DOHH2 (cell line): ENCODE measurements at regions not wholly inside any gene's neighbourhood (a gene's known extent, or its start where the extent isn't known, plus 50 kb on each side); places are given as distances from the start of the nearest gene placed in this dataset.

Source experiments
- H3F3A ChIP-seq: fragments of 200-600 bp; sonication (generic), shearing (Covaris generic); 2 replicates; pipeline ENCODE4 v1.6.0; 2016; ENCODE audit warnings: antibody characterized with exemption, mild to moderate bottlenecking; ENCODE audit not compliant: control insufficient read depth, insufficient read depth
- H3K27ac ChIP-seq: fragments of 200-600 bp; sonication (generic); 2 replicates; pipeline ENCODE4 v1.5.1; 2014; ENCODE audit warnings: low read depth, mild to moderate bottlenecking, low read length, moderate library complexity
- H3K27me3 ChIP-seq: fragments of 200-600 bp; sonication (generic); 2 replicates; pipeline ENCODE4 v1.6.1; 2014; ENCODE audit warnings: mild to moderate bottlenecking, low read length, mixed read lengths; ENCODE audit not compliant: control insufficient read depth
- H3K36me3 ChIP-seq: fragments of 200-600 bp; sonication (generic); 2 replicates; pipeline ENCODE4 v1.6.1; 2014; ENCODE audit warnings: mild to moderate bottlenecking, low read length, moderate library complexity, mixed read lengths; ENCODE audit not compliant: control insufficient read depth
- H3K4me1 ChIP-seq: fragments of 200-600 bp; sonication (generic); 2 replicates; pipeline ENCODE4 v1.6.1; 2014; ENCODE audit warnings: mild to moderate bottlenecking, low read length, mixed read lengths; ENCODE audit not compliant: control insufficient read depth
- H3K4me2 ChIP-seq: fragments of 200-600 bp; sonication (generic); 2 replicates; pipeline ENCODE4 v1.6.0; 2014; ENCODE audit warnings: mild to moderate bottlenecking, low read length, moderate library complexity
- H3K4me3 ChIP-seq: fragments of 200-600 bp; sonication (generic); 2 replicates; pipeline ENCODE4 v1.5.1; 2014; ENCODE audit warnings: mild to moderate bottlenecking, low read length, mixed read lengths
- H3K79me2 ChIP-seq: fragments of 200-600 bp; sonication (generic); 2 replicates; pipeline ENCODE4 v1.6.1; 2014; ENCODE audit warnings: mild to moderate bottlenecking, low read length, mixed read lengths; ENCODE audit not compliant: control insufficient read depth
- H3K9me2 ChIP-seq: fragments of 200-600 bp; sonication (generic); replicated peaks from 2 replicates; pipeline ENCODE4 v1.6.1; 2014; ENCODE audit warnings: mild to moderate bottlenecking, low read length, mixed read lengths; ENCODE audit not compliant: control insufficient read depth
- H3K9me3 ChIP-seq: fragments of 200-600 bp; sonication (generic); 2 replicates; pipeline ENCODE4 v1.6.1; 2014; ENCODE audit warnings: antibody characterized with exemption, low read length, mixed read lengths; ENCODE audit not compliant: control insufficient read depth, insufficient read depth
- H4K20me1 ChIP-seq: fragments of 200-600 bp; sonication (generic); 2 replicates; pipeline ENCODE4 v1.6.0; 2014; ENCODE audit warnings: low read depth, mild to moderate bottlenecking, antibody characterized with exemption, low read length, moderate library complexity; ENCODE audit not compliant: control insufficient read depth, insufficient read depth
- EZH2phosphoT487 ChIP-seq: fragments of 200-600 bp; sonication (generic); IDR thresholded peaks from 2 replicates; pipeline ENCODE4 v1.6.1; 2017; ENCODE audit warnings: borderline replicate concordance, mild to moderate bottlenecking, antibody characterized with exemption, low read length, moderate library complexity, mixed read lengths
- TF ChIP-seq, protein P1 (sequence below): fragments of 200-600 bp; sonication (generic); IDR thresholded peaks from one replicate; pipeline ENCODE4 v1.5.1; 2014; ENCODE audit warnings: antibody characterized with exemption, mild to moderate bottlenecking, low read depth, low read length; ENCODE audit not compliant: poor library complexity, severe bottlenecking

DNA sequence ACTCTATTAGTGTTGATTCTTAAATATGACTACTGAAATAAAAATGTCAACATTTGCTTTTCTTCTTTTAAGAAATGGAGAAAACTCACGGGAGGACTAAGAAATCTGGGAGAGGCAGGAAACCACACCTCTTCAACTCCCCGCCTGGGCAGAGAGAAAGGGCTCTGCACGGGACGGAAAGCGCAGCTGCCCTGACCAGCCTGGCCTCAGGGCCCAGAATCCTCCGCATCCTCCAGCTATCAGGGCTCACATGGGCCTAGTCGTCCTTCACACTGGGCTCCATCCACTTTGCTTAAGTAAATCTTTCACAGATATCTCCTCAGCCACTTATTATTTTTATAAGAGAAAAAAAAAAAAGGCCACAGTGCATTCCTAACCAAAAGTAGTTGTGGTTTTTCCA is 215.1 kb downstream of the TBXT start:
- no peak for TF ChIP-seq EZH2phosphoT487
- TF ChIP-seq, protein P1, sequence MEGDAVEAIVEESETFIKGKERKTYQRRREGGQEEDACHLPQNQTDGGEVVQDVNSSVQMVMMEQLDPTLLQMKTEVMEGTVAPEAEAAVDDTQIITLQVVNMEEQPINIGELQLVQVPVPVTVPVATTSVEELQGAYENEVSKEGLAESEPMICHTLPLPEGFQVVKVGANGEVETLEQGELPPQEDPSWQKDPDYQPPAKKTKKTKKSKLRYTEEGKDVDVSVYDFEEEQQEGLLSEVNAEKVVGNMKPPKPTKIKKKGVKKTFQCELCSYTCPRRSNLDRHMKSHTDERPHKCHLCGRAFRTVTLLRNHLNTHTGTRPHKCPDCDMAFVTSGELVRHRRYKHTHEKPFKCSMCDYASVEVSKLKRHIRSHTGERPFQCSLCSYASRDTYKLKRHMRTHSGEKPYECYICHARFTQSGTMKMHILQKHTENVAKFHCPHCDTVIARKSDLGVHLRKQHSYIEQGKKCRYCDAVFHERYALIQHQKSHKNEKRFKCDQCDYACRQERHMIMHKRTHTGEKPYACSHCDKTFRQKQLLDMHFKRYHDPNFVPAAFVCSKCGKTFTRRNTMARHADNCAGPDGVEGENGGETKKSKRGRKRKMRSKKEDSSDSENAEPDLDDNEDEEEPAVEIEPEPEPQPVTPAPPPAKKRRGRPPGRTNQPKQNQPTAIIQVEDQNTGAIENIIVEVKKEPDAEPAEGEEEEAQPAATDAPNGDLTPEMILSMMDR, result no peak
- Histone ChIP-seq H3K4me3 (no peak overlapping the region), H3K9me3 (no peaks in the 10 kb centered on the region), H3K79me2 (no peaks in the 10 kb centered on the region), H4K20me1 (no peaks in the 10 kb centered on the region), H3F3A (no peaks in the 10 kb centered on the region), H3K9me2 (no peaks in the 10 kb centered on the region), H3K4me1 (no peaks in the 10 kb centered on the region), H3K27ac (no peak overlapping the region), H3K27me3 (no peaks in the 10 kb centered on the region), H3K4me2 (no peak overlapping the region), H3K36me3 (no peaks in the 10 kb centered on the region)

DNA sequence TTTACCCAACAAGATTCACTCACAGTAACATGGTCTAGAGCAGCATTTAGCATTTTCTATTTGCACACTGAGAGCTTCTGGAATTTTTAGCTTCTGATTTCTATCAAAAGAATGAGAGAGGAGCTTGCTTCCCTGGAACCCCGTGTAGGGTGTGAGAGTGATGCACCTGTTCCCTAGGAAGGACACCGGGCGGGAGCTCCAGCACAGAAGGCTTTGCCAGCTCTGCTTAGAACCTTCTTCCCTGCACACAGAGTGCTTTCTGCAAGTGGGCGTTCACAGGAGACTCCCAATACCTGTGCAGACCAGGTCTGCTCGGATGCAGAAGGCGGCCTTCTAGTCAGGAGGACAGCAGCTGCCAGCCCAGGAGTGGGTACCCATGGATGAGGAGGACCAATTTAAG is 217.3 kb downstream of the TBXT start:
- H3K4me2 ChIP-seq, result no peak overlapping the region
- TF ChIP-seq EZH2phosphoT487, result no peak
- TF ChIP-seq, protein P1, result no peak
- no peaks in the 10 kb centered on the region for H3K9me3 ChIP-seq
- no peaks in the 10 kb centered on the region for H3K79me2 ChIP-seq
- no peak overlapping the region for H3K27ac ChIP-seq
- H3K4me1 ChIP-seq, result no peaks in the 10 kb centered on the region
- H4K20me1 ChIP-seq, result no peaks in the 10 kb centered on the region
- H3K36me3 ChIP-seq, result no peaks in the 10 kb centered on the region
- no peaks in the 10 kb centered on the region for H3K27me3 ChIP-seq
- H3F3A ChIP-seq, result no peaks in the 10 kb centered on the region
- no peaks in the 10 kb centered on the region for H3K9me2 ChIP-seq
- H3K4me3 ChIP-seq, result no peak overlapping the region

DNA sequence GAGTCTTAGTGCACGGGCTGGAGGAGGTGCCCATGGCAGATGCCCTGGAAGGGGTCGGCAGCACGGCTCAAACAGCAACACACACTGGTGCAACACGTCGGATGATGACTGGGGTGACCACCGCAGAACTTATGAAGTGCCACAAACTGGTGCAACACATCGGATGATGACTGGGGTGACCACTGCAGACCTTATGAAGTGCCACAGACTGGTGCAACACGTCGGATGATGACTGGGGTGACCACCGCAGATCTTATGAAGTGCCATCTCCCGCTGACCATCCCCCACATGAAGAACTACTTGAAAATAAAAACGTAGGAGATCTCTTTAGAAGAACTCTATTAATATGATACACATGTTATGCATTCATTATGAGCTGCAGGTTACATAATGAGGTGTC is 218.3 kb downstream of the TBXT start:
- H3K4me3 ChIP-seq, result no peak overlapping the region
- H3K4me1 ChIP-seq, result no peaks in the 10 kb centered on the region
- H3K9me3 ChIP-seq, result no peaks in the 10 kb centered on the region
- no peak overlapping the region for H3K27ac ChIP-seq
- H3K79me2 ChIP-seq, result no peaks in the 10 kb centered on the region
- no peaks in the 10 kb centered on the region for H4K20me1 ChIP-seq
- H3F3A ChIP-seq, result no peaks in the 10 kb centered on the region
- H3K27me3 ChIP-seq, result no peaks in the 10 kb centered on the region
- no peaks in the 10 kb centered on the region for H3K9me2 ChIP-seq
- TF ChIP-seq, protein P1, result no peak
- TF ChIP-seq EZH2phosphoT487, result no peak
- no peak overlapping the region for H3K4me2 ChIP-seq
- no peaks in the 10 kb centered on the region for H3K36me3 ChIP-seq

DNA sequence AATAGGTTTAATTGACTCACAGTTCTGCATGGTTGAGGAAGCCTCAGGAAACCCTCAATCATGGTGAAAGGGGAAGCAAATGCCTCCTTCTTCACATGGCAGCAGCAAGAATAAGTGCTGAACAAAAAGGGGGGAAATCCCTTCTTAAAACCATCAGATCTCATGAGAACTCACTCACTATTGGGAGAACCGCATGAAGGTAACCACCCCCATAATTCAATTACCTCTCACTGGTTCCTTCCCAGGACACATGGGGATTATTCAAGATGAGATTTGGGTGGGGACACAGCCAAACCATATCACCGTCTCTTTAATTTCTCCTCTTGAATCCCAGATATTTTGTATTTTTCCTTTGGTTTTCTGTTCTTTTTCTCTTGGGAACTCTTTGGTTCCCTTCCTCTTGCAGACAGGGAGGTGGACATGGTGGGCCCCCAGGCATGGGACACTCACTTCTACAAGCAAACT is 223.6 kb downstream of the TBXT start:
- Histone ChIP-seq H3K36me3 (no peaks in the 10 kb centered on the region), H3K27ac (no peak overlapping the region), H3K79me2 (no peaks in the 10 kb centered on the region), H3K4me2 (no peak overlapping the region), H3K27me3 (no peaks in the 10 kb centered on the region), H3F3A (no peaks in the 10 kb centered on the region), H3K4me3 (no peak overlapping the region), H3K9me2 (no peaks in the 10 kb centered on the region), H3K4me1 (no peaks in the 10 kb centered on the region), H4K20me1 (no peaks in the 10 kb centered on the region), H3K9me3 (no peaks in the 10 kb centered on the region)
- TF ChIP-seq, protein P1, result no peak
- no peak for TF ChIP-seq EZH2phosphoT487
